Heart left ventricle (tissue), 16 donors: ENCODE measurements at regions not wholly inside any gene's neighbourhood (a gene's known extent, or its start where the extent isn't known, plus 50 kb on each side); places are given as distances from the start of the nearest gene placed in this dataset.

Experiments
- ATAC-seq, 4 donors: fragments of 200-7000 bp; cut with Tn5 transposase; one replicate each; pipeline ENCODE4 v1.9.1; 2020 to 2022; ENCODE audit warnings: moderate library complexity in 4 of 4, mild to moderate bottlenecking in 3 of 4, moderate number of reproducible peaks in 1 of 4
- DNase-seq, 5 donors: peaks; one replicate each; pipeline ENCODE4 v3.0.0-alpha.2; 2020
- H3K27ac ChIP-seq, 12 donors: fragments of 200-600 bp; sonication (generic) in 4 of 12; one replicate each; pipeline versions ENCODE4 v1.5.0 to v1.8.0; 2016 to 2022; ENCODE audit warnings: mild to moderate bottlenecking in 2 of 12
- H3K27me3 ChIP-seq, 9 donors: fragments of 200-600 bp; sonication (generic) in 2 of 9; one replicate each; pipeline versions ENCODE4 v1.5.1 to v1.8.0; 2016 to 2022; ENCODE audit warnings: mild to moderate bottlenecking in 3 of 9
- H3K36me3 ChIP-seq, 9 donors: fragments of 200-600 bp; sonication (generic) in 2 of 9; one replicate each; pipeline versions ENCODE4 v1.5.0 to v1.8.0; 2018 to 2022; ENCODE audit warnings: mild to moderate bottlenecking in 2 of 9
- H3K4me1 ChIP-seq, 12 donors: fragments of 200-600 bp; sonication (generic) in 4 of 12; one replicate each; pipeline versions ENCODE4 v1.5.0 to v1.8.0; 2016 to 2022; ENCODE audit warnings: mild to moderate bottlenecking in 3 of 12
- H3K4me3 ChIP-seq, 12 donors: fragments of 200-600 bp; sonication (generic) in 4 of 12; one replicate each; pipeline versions ENCODE4 v1.5.0 to v1.8.0; 2017 to 2022; ENCODE audit warnings: mild to moderate bottlenecking in 9 of 12, moderate library complexity in 4 of 12
- H3K9me3 ChIP-seq, 12 donors: fragments of 200-600 bp; sonication (generic) in 4 of 12; one replicate each; pipeline versions ENCODE4 v1.5.0 to v1.8.0; 2016 to 2022; ENCODE audit warnings: mild to moderate bottlenecking in 1 of 12
- CTCF ChIP-seq, 12 donors: fragments of 200-600 bp; sonication (generic) in 4 of 12; IDR thresholded peaks; one replicate each; pipeline versions ENCODE4 v1.5.0 to v1.8.0; 2018 to 2022; ENCODE audit warnings: antibody characterized with exemption in 12 of 12, mild to moderate bottlenecking in 5 of 12
- POLR2A ChIP-seq, 2 donors: fragments of 450-650 bp; IDR thresholded peaks; one replicate each; pipeline ENCODE4 v1.6.1; 2017; ENCODE audit warnings: antibody characterized with exemption in 2 of 2, mild to moderate bottlenecking in 2 of 2, moderate library complexity in 2 of 2
- WGBS, 4 donors: extraction: QIAGEN DNeasy Blood & Tissue Kit in 2 of 4; methylation state at CpG; one replicate each; pipeline versions ENCODE4 v1.1.5 to v1.1.7; 2013 to 2018; 5-methylcytosine and 5-hydroxymethylcytosine counted together
- intact Hi-C, 10 donors: fragments of 100-400 bp; cut with DNase I; formaldehyde crosslinking; loops; one replicate each; pipeline versions ENCODE4 v1.11.1 to v1.14.2; 2022
- donor health status: ischemic (EF 13 %, LVEDD 7.1; RV severe dilation, severe dysfunction).
- donor health status: healthy with polysubstance abuse.
- donor health status: DM: no; HTN: yes; CAD: no.
- donor health status: DM: no; HTN: no; CAD: no.
- donor health status: ischemic (EF 25% LVEDD 6.9; RV normal size, moderate dysfunction).
- donor health status: ischemic (EF 25% LVEDD 5.7; RV mildly dilated, moderate dysfunction).
- donor health status: healthy.
- donor health status: DM: yes; HTN: yes; CAD: no.
- donor health status: ischemic (EF 35%, LVEDD 5.7; RV mildly dilated, moderate dysfunction).
- donor health status: nonischemic (EF 11% LVEDD 7.7; RV severe dilation, severe dysfunction).
- donor health status: DM: yes; HTN: yes; CAD: no.
- donor health status: PGD.
- donor health status: ischemic (EF 29% LVEDD 5.4; RV normal size, mild dysfunction).
- donor health status: nonischemic (EF 23%, LVEDD 6.1; RV moderate dilation, normal function).

DNA sequence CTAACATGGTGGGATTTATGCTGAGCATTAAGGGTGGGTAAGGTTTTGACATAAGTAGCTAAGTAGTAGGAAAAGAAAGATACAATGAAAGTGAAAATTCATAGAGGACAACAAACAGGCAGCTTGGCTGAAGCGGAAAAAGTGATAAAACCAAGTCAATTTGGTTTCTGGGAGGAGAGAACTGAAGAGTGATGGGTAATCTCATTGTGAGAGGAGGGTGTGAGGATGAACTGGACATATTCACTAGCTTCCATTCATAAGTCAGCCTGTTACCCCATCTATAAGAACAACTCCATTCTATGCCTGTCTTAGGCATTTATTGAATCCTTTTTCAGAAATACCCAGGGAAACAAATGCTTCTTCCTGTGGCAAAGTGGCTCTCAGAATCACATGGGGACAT is 67.1 kb upstream of the BBX start:
- TF ChIP-seq CTCF (IDR thresholded peaks at IDR 0.05) (no peak), POLR2A (IDR thresholded peaks at IDR 0.05) (no peak)
- intact Hi-C loops = no loop called here
- 68 to 92% (median 88%) methylated on average over 1 of the region's 1 CpG for WGBS, 4 donors
- H3K9me3 ChIP-seq = no peaks in the 10 kb centered on the region
- DNase-seq = no peak
- ATAC-seq = no peak
- H3K27ac ChIP-seq = no peak overlapping the region
- H3K36me3 ChIP-seq = no peaks in the 10 kb centered on the region
- no peak overlapping the region for H3K4me3 ChIP-seq
- H3K4me1 ChIP-seq = no peaks in the 10 kb centered on the region
- no peaks in the 10 kb centered on the region for H3K27me3 ChIP-seq

DNA sequence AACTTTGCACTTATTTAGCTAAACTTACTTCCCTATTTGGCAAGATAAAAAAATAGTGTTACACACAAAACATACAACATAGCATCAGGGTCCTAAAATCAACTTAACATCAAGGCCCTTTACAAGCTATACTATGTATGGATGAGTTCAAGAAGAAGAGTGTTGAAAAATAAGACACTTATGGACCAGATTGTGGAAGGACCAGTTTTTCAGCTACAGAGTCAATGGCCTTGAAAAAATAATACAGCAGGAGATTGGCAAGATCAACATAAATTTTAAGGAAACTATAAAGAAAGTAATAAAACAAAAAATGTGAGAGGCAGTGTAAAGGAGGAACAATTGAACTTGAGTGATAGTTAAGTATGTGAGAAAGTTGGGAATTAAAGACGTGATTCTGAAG is 66.3 kb upstream of the BBX start:
- Histone ChIP-seq H3K27me3 (no peaks in the 10 kb centered on the region), H3K4me3 (no peak overlapping the region), H3K9me3 (no peaks in the 10 kb centered on the region), H3K4me1 (no peaks in the 10 kb centered on the region), H3K36me3 (no peaks in the 10 kb centered on the region), H3K27ac (no peak overlapping the region)
- intact Hi-C loops = no loop called here
- TF ChIP-seq POLR2A (IDR thresholded peaks at IDR 0.05) = no peak
- no peak for TF ChIP-seq CTCF (IDR thresholded peaks at IDR 0.05)
- ATAC-seq (no peak), DNase-seq (no peak)
- 90 to 94% (median 93%) methylated on average over 1 of the region's 1 CpG for WGBS, 4 donors

DNA sequence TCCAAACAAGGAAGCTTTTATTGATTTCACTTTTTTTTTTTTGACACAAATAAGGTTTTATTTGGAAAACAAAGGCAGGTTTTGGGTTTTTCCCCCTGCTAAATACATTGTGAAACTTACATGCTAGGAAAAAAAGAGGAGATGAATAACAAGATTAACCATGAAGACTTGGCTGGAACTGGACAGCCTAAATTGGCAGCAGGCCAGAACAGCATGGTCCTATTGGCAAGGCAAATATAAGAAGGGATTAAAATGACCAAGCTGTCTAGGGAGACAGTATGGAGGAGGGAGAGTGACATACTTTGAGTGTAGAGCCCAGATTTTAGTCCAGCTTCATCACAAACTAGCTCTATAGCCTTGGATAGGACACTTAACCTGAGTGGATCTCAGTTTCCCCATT is 63.9 kb upstream of the BBX start:
- Histone ChIP-seq H3K9me3 (no peaks in the 10 kb centered on the region), H3K27ac (no peak overlapping the region), H3K27me3 (no peaks in the 10 kb centered on the region), H3K4me1 (no peaks in the 10 kb centered on the region), H3K4me3 (no peak overlapping the region), H3K36me3 (no peaks in the 10 kb centered on the region)
- no peak for ATAC-seq
- TF ChIP-seq CTCF (IDR thresholded peaks at IDR 0.05) = no peak
- TF ChIP-seq POLR2A (IDR thresholded peaks at IDR 0.05) = no peak
- intact Hi-C loops = no loop called here
- no peak for DNase-seq

- ATAC-seq = no peak
- TF ChIP-seq POLR2A (IDR thresholded peaks at IDR 0.05) (no peak), CTCF (IDR thresholded peaks at IDR 0.05) (no peak)
- H3K4me3 ChIP-seq = no peak overlapping the region
- intact Hi-C loops = no loop called here
- WGBS, 4 donors = 93 to 96% (median 95%) methylated on average over 5 of the region's 5 CpGs
- no peak overlapping the region for H3K27ac ChIP-seq
- no peaks in the 10 kb centered on the region for H3K4me1 ChIP-seq
- H3K36me3 ChIP-seq = no peaks in the 10 kb centered on the region
- DNase-seq = no peak
- H3K27me3 ChIP-seq = no peaks in the 10 kb centered on the region
- H3K9me3 ChIP-seq = no peaks in the 10 kb centered on the region
Observed at GRCh38 chr3:107461721-107462120, 61.0 kb upstream of the BBX start.
